H1 (cell line): ENCODE measurements at regions not wholly inside any gene's neighbourhood (a gene's known extent, or its start where the extent isn't known, plus 50 kb on each side); places are given as distances from the start of the nearest gene placed in this dataset.

Source experiments
- CTCF ChIA-PET: fragments of 300-600 bp; sonication (Branson Sonifier 250); formaldehyde crosslinking; loops from one replicate; lab custom pipeline; 2021; ENCODE audit not compliant: partially characterized antibody; lab: Charles Lee
- POLR2A ChIA-PET: fragments of 300-600 bp; sonication (Branson Sonifier 250); formaldehyde crosslinking; loops from one replicate; lab custom pipeline; 2021; ENCODE audit warnings: inconsistent platforms; ENCODE audit not compliant: partially characterized antibody; lab: Charles Lee
- DNase-seq, 2 experiments: peaks; one replicate each; pipeline versions ENCODE4 v3.0.0 to v3.0.0-alpha.2; 2010 to 2022; ENCODE audit warnings: low spot score in 2 of 2, low read depth in 1 of 2, mixed read lengths in 1 of 2
- FAIRE-seq: peaks from 2 replicates; lab custom pipeline; 2011; peaks lifted over from hg19 to GRCh38; lab: Jason Lieb, UNC
- H2AFZ ChIP-seq: 2 replicates; pipeline ENCODE4 v1.8.1; 2012; ENCODE audit warnings: low read length, inconsistent platforms
- H2AK5ac ChIP-seq: 2 replicates; pipeline ENCODE4 v1.6.1; 2013; ENCODE audit warnings: low read depth, low read length
- H2BK120ac ChIP-seq: replicated peaks from 2 replicates; pipeline ENCODE3; 2013; ENCODE audit warnings: low read depth, low read length, inconsistent platforms
- H2BK12ac ChIP-seq: 2 replicates; pipeline ENCODE4 v1.6.1; 2013; ENCODE audit warnings: low read depth, low read length
- H2BK15ac ChIP-seq: 2 replicates; pipeline ENCODE4 v1.6.1; 2013; ENCODE audit warnings: low read length
- H2BK20ac ChIP-seq: 2 replicates; pipeline ENCODE4 v1.6.1; 2013; ENCODE audit warnings: low read length
- H2BK5ac ChIP-seq: 2 replicates; pipeline ENCODE4 v1.6.1; 2013; ENCODE audit warnings: low read depth, low read length
- H3K14ac ChIP-seq: 2 replicates; pipeline ENCODE4 v1.6.1; 2013; ENCODE audit warnings: inconsistent platforms; ENCODE audit not compliant: insufficient read length
- H3K18ac ChIP-seq: 2 replicates; pipeline ENCODE4 v1.6.1; 2013; ENCODE audit warnings: low read length; ENCODE audit errors: extremely low read depth
- H3K23ac ChIP-seq: 2 replicates; pipeline ENCODE4 v1.6.1; 2013; ENCODE audit warnings: inconsistent platforms; ENCODE audit not compliant: insufficient read length
- H3K23me2 ChIP-seq: 2 replicates; pipeline ENCODE4 v1.6.1; 2013; ENCODE audit warnings: low read depth, low read length
- H3K27ac ChIP-seq: 2 replicates; pipeline ENCODE4 v1.6.1; 2011; ENCODE audit warnings: low read depth, low read length, inconsistent platforms
- H3K27me3 ChIP-seq, 4 experiments: replicated peaks in 1 of 4; 1 replicate in 1 of 4; 2 replicates in 3 of 4; pipeline versions ENCODE4 v1.6.1 to v1.8.1; 2011 to 2013; ENCODE audit warnings: low read length in 3 of 4, mild to moderate bottlenecking in 3 of 4, inconsistent platforms in 2 of 4, mixed read lengths in 2 of 4, moderate library complexity in 1 of 4; ENCODE audit not compliant: control insufficient read depth in 3 of 4, insufficient read depth in 3 of 4; ENCODE audit errors: extremely low read depth in 1 of 4
- H3K36me3 ChIP-seq, 4 experiments: 2 replicates each; pipeline versions ENCODE4 v1.6.1 to v1.8.1; 2011 to 2013; ENCODE audit warnings: mild to moderate bottlenecking in 4 of 4, low read length in 3 of 4, moderate library complexity in 2 of 4, control low read depth in 1 of 4, inconsistent platforms in 1 of 4; ENCODE audit not compliant: insufficient read depth in 4 of 4, control insufficient read depth in 2 of 4
- H3K4ac ChIP-seq: replicated peaks from 2 replicates; pipeline ENCODE3; 2013; ENCODE audit warnings: low read length, low read depth, mixed read lengths, inconsistent platforms; ENCODE audit not compliant: insufficient read length
- H3K4me1 ChIP-seq, 4 experiments: replicated peaks in 1 of 4; 1 replicate in 1 of 4; 2 replicates in 3 of 4; pipeline versions ENCODE4 v1.6.1 to v1.8.1; 2011 to 2013; ENCODE audit warnings: low read length in 3 of 4, inconsistent platforms in 2 of 4, mixed read lengths in 1 of 4; ENCODE audit not compliant: insufficient read depth in 4 of 4, control insufficient read depth in 3 of 4
- H3K4me2 ChIP-seq, 2 experiments: 2 replicates each; pipeline versions ENCODE4 v1.6.1 to v1.8.1; 2011 to 2013; ENCODE audit warnings: low read depth in 2 of 2, low read length in 2 of 2, control low read depth in 1 of 2, inconsistent platforms in 1 of 2, mild to moderate bottlenecking in 1 of 2; ENCODE audit not compliant: insufficient read depth in 1 of 2
- H3K4me3 ChIP-seq, 4 experiments: fragments of 200-600, 300-600 bp in 1 of 4; sonication (generic), shearing (Covaris generic), sonication (Bioruptor Twin) in 1 of 4; 2 replicates each; pipeline versions ENCODE4 v1.5.1 to v1.8.1; 2011 to 2016; ENCODE audit warnings: low read length in 4 of 4, low read depth in 3 of 4, control low read depth in 2 of 4, inconsistent platforms in 2 of 4, mild to moderate bottlenecking in 2 of 4, mixed read lengths in 1 of 4, moderate library complexity in 1 of 4; ENCODE audit not compliant: insufficient read depth in 2 of 4; ENCODE audit errors: extremely low read depth in 1 of 4
- H3K56ac ChIP-seq: replicated peaks from 2 replicates; pipeline ENCODE3; 2013; ENCODE audit warnings: low read depth, mild to moderate bottlenecking, mixed read lengths, low read length, inconsistent platforms; ENCODE audit not compliant: insufficient read length
- H3K79me1 ChIP-seq: 2 replicates; pipeline ENCODE4 v1.6.1; 2013; ENCODE audit warnings: low read depth, low read length, control low read depth
- H3K79me2 ChIP-seq, 2 experiments: 2 replicates each; pipeline versions ENCODE4 v1.6.1 to v1.8.1; 2012 to 2013; ENCODE audit warnings: low read length in 2 of 2, mild to moderate bottlenecking in 2 of 2, inconsistent platforms in 1 of 2; ENCODE audit not compliant: insufficient read depth in 2 of 2, control insufficient read depth in 1 of 2
- H3K9ac ChIP-seq, 4 experiments: replicated peaks in 1 of 4; 1 replicate in 1 of 4; 2 replicates in 3 of 4; pipeline versions ENCODE4 v1.6.1 to v1.8.1; 2011 to 2013; ENCODE audit warnings: low read depth in 3 of 4, low read length in 3 of 4, control low read depth in 2 of 4, mild to moderate bottlenecking in 2 of 4, moderate library complexity in 2 of 4, inconsistent platforms in 1 of 4; ENCODE audit errors: extremely low read depth in 1 of 4
- H3K9me3 ChIP-seq, 2 experiments: 2 replicates each; pipeline versions ENCODE4 v1.6.1 to v1.8.1; 2012 to 2013; ENCODE audit warnings: mild to moderate bottlenecking in 2 of 2, moderate library complexity in 2 of 2, control low read depth in 1 of 2, inconsistent platforms in 1 of 2, low read depth in 1 of 2, low read length in 1 of 2, mixed read lengths in 1 of 2; ENCODE audit not compliant: insufficient read depth in 2 of 2
- H4K20me1 ChIP-seq, 2 experiments: replicated peaks in 1 of 2; 2 replicates each; pipeline versions ENCODE3 to v1.8.1; 2011 to 2013; ENCODE audit warnings: inconsistent platforms in 2 of 2, low read length in 2 of 2, mild to moderate bottlenecking in 1 of 2; ENCODE audit not compliant: insufficient read depth in 2 of 2, control insufficient read depth in 1 of 2
- H4K5ac ChIP-seq: 2 replicates; pipeline ENCODE4 v1.6.1; 2013; ENCODE audit warnings: low read length, low read depth, mixed read lengths, inconsistent platforms; ENCODE audit not compliant: insufficient read length
- H4K8ac ChIP-seq: 2 replicates; pipeline ENCODE4 v1.8.0; 2013; ENCODE audit warnings: mild to moderate bottlenecking, moderate library complexity, low read length, inconsistent platforms; ENCODE audit not compliant: insufficient read depth; ENCODE audit errors: extremely low read depth
- H4K91ac ChIP-seq: replicated peaks from 2 replicates; pipeline ENCODE3; 2013; ENCODE audit warnings: low read length, mixed read lengths, inconsistent platforms; ENCODE audit not compliant: insufficient read length
- NANOG ChIP-seq: IDR thresholded peaks from 2 replicates; pipeline ENCODE4 v1.6.1; 2011; ENCODE audit warnings: low read length, low read depth, mild to moderate bottlenecking, inconsistent platforms; ENCODE audit not compliant: insufficient read depth, poor library complexity, severe bottlenecking
- POLR2AphosphoS5 ChIP-seq: IDR thresholded peaks from 2 replicates; pipeline ENCODE4 v1.6.1; 2011; ENCODE audit warnings: low read depth, low read length
- WGBS, 2 experiments: shearing (Covaris generic) in 1 of 2; methylation state at CpG; one replicate each; pipeline versions ENCODE4 v1.1.6 to v1.1.7; 2013 to 2015; ENCODE audit warnings: low lambda C conversion rate in 2 of 2, mixed read lengths in 2 of 2, inconsistent platforms in 1 of 2, low coverage in 1 of 2, missing lambda C conversion rate in 1 of 2; ENCODE audit not compliant: insufficient replicate concordance in 2 of 2, insufficient coverage in 1 of 2, insufficient read length in 1 of 2; ENCODE audit errors: extremely low coverage in 1 of 2, missing lambda C conversion rate in 1 of 2; 5-methylcytosine and 5-hydroxymethylcytosine counted together

DNA sequence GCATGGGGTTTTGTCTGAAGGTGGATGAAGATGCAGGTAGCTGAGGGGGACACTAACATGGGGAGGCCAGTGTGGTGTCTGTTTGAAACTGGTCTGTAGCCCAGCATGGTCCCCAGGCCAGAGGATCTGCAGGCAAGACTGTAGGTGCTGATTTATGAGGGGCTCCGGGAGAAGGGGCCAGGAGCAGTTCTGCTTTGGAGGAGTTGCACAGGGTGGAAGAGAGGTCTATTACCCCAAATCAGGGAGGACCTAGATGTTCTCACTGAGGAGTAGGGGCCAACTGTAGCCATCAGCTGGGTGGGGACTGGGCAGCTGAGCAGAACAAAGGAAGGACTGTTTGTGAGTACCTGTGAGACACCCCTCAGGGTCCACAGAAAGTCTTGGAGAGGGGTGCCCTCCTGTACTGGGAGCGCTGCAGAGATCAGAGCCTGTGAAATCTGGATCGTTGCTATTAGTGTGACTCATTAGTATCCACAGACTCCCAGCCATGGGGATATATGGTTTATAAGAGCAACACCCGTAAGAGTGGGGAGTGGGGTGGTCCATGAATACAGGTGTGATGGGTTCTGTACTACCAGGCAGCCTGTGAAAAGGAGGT is 64.3 kb upstream of the IRF2BP2 start:
- FAIRE-seq: no peak
- POLR2A ChIA-PET: interaction anchor here (1.2 kb wide), 1 partner anchor 10 kb away, joined by 3 read pairs; no protein-coding TSS in a partner anchor
- no peak overlapping the region for H3K18ac ChIP-seq

More for the DNA sequence above, 64.3 kb upstream of the IRF2BP2 start:
- H2BK5ac ChIP-seq: no peak overlapping the region
- no peak overlapping the region for H3K4me3 ChIP-seq
- H3K4ac ChIP-seq: no peak overlapping the region
- CTCF ChIA-PET: interaction anchor here (1.6 kb wide), 1 partner anchor 20 kb away, joined by 5 read pairs; no protein-coding TSS in a partner anchor
- no peak overlapping the region for H2AK5ac ChIP-seq
- TF ChIP-seq NANOG: no peak
- no peak for TF ChIP-seq POLR2AphosphoS5
- no peak overlapping the region for H2BK12ac ChIP-seq
- no peak overlapping the region for H3K9ac ChIP-seq
- H2BK120ac ChIP-seq: no peak overlapping the region
- whole genome bisulfite sequencing, 2 experiments: 67% methylated on average over 4 of the region's 4 CpGs; no CpG with 5 or more reads in 1 of the 2 experiments
- H3K79me1 ChIP-seq: no peaks in the 10 kb centered on the region
- H4K91ac ChIP-seq: no peak overlapping the region
- no peaks in the 10 kb centered on the region for H3K79me2 ChIP-seq
- no peak overlapping the region for H3K4me2 ChIP-seq
- H3K56ac ChIP-seq: no peak overlapping the region
- no peak for DNase-seq
- H3K23me2 ChIP-seq: no peaks in the 10 kb centered on the region
- H3K27ac ChIP-seq: no peak overlapping the region
- no peaks in the 10 kb centered on the region for H3K36me3 ChIP-seq
- H2BK15ac ChIP-seq: no peak overlapping the region
- H2BK20ac ChIP-seq: no peak overlapping the region
- H4K20me1 ChIP-seq: no peaks in the 10 kb centered on the region
- H3K9me3 ChIP-seq: no peaks in the 10 kb centered on the region
- no peak overlapping the region for H4K5ac ChIP-seq
- H3K4me1 ChIP-seq: peaks cover 0 to 5% (median 1%) of the 10 kb centered on the region in 4 experiments; a peak in 1 of 7 replicates
- H4K8ac ChIP-seq: no peak overlapping the region
- H3K14ac ChIP-seq: no peak overlapping the region
- no peak overlapping the region for H3K23ac ChIP-seq
- no peak overlapping the region for H2AFZ ChIP-seq
- H3K27me3 ChIP-seq: peaks cover 0 to 2% (median under 1%) of the 10 kb centered on the region in 4 experiments; a peak in 1 of 7 replicates
